EL (cell line): ENCODE measurements at regions not wholly inside any gene's neighbourhood (a gene's known extent, or its start where the extent isn't known, plus 50 kb on each side); places are given as distances from the start of the nearest gene placed in this dataset.
"Not testable (repeated sequence)": the region's sequence is repeated elsewhere in the genome, so short reads cannot be mapped to it uniquely, and the experiment has no call there.

Experiments
- DNase-seq: peaks from one replicate; pipeline ENCODE4 v3.0.0-alpha.2; 2016

GRCh38 chr6:139882234-139882633 is 507.8 kb upstream of the CITED2 start:
- peak; percentile 37 for DNase-seq

DNA sequence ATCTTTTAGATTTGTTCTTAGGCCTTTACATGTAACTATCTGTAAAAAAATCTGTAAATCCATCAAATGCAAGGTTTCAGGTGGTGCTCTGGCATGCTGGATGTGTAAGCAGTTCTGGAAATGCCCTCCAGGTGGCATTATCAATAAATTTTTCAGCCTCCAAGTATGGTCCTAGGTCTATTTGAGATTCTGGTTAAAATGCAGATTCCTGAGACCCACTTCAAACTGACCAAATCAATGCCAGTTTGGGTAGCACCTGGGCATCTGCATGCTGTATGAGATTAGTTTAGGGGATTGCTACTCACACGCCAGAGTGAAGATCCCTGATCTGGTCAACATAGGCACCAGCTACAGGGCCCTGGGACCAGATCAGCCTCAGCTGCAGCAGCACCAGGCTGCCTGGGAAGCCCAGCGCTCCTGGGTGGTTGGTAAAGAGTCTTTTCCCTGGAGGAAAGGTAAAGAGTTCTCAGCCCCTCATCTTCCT is 507.3 kb upstream of the CITED2 start:
- DNase-seq = peak; percentile 62

DNA sequence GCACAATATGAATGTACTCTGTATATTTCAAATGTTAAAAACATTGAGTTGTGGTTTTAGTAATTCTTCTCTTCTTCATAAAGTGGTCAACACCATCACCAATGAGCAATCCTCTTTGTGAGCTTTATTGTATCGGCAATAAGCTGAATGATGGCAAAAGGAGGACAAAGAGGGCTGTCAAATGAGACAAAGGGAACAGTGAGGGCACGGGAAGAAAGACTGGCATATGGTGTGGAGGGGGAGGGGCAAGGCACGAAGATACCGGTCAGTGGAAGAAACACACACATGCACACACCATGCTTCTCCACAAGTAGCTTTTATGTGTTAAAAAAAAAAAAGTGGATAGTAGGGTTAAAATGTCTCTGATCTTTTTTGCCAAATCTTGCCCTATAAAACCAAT is 506.8 kb upstream of the CITED2 start:
- no peak for DNase-seq

GRCh38 chr6:139879823-139880356 is 505.4 kb upstream of the CITED2 start:
- DNase-seq = no peak

DNA sequence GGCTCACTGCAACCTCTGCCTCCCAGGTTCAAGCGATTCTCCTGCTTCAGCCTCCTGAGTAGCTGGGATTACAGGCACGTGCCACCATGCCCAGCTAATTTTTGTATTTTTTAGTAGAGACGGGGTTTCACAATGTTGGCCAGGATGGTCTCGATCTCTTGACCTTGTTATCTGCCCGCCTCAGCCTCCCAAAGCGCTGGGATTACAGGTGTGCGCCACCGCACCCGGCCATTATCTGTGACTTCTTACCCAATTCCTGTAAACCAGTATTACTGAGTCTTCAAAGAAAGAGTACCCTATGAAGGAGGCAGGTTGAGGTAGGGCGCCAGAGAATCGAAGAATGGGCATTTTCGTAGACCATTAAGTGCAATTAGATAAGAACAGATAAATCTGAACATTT is 504.8 kb upstream of the CITED2 start:
- not testable (repeated sequence) for DNase-seq

GRCh38 chr6:139877828-139878405 is 503.5 kb upstream of the CITED2 start:
- DNase-seq = no peak

DNA sequence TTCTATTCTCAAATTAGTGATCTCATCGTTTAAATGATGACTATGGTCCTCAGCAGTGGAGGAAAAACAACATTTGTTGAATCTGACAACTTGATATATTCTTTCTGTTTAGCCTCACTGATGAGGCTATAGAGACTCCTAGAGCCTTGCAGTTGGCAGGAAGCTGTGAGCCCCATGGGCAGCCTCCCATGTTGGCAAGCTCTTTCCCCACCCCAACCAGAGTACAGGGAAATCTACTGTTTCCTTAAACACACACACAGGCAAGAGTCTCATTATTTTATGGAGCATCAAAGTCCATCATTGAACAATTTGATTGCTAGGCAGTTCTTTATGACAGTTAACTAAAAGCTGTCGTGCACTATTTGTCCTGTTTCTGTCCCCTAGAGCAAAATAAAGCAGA is 498.2 kb upstream of the CITED2 start:
- no peak for DNase-seq

GRCh38 chr6:139871803-139872510 is 497.5 kb upstream of the CITED2 start:
- no peak for DNase-seq

- DNase-seq = no peak
Observed at GRCh38 chr6:139871165-139871710, 496.8 kb upstream of the CITED2 start.

DNA sequence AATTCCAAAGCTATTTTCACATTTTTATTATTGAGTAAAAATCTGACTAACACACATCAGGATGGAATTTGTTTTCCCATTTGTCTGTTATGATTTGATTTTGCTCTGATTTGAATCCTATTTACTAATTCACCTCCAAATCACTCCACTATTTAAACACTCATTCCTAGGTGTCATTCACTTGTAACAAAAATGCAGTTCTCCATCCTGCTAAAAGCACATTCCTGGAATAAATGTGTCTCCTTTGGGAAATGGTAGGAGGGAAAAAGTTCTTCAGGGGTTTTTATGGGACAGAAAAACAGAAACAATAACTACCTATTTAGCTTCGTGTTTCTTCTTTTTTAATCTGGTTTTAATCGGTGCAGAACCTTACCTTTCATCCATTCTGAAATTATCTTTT is 494.1 kb upstream of the CITED2 start:
- no peak for DNase-seq

GRCh38 chr6:139863964-139864363 is 489.5 kb upstream of the CITED2 start:
- no peak for DNase-seq

DNA sequence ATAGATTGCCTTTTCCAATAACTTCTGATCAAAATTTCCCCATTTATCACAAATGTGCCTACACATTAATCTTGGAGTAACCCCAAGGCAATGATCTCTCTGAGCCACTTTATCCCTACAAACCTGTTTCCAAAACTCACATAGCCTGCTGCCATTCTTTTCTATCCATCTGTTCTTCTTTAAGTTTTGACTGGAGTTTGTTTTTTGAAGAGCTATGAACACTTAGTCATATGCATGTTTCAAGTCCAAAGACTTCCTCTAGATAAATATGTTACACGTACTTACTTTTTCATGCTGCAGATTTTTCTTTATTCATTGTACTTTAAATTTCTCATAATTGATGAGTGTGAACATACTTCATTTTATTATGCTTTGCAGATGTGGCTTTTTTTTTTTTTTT is 488.9 kb upstream of the CITED2 start:
- DNase-seq = peak; percentile 32

- no peak for DNase-seq
Observed at GRCh38 chr6:139862311-139862710, 487.9 kb upstream of the CITED2 start.

DNA sequence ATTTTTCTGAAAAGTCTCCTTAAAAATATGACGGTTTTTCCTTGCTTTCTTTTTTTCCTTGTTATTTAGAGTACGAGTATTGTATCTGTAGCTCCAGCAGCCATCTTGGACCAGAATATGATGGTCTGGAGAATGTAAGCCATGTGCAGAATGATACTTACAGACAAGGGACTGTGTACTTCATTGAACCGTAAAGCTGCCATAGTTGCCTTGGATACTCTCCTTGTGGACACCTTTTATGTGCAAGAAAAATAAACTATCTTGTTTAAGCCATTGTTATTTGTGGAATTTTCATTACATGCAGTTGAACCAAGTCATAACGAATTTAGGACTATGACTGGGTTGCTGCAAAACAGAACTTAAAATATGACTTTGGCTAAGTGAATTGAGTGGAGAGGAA is 485.8 kb upstream of the CITED2 start:
- no peak for DNase-seq

GRCh38 chr6:139858429-139858828 is 484.0 kb upstream of the CITED2 start:
- no peak for DNase-seq

GRCh38 chr6:139857143-139857542 is 482.7 kb upstream of the CITED2 start:
- no peak for DNase-seq

DNA sequence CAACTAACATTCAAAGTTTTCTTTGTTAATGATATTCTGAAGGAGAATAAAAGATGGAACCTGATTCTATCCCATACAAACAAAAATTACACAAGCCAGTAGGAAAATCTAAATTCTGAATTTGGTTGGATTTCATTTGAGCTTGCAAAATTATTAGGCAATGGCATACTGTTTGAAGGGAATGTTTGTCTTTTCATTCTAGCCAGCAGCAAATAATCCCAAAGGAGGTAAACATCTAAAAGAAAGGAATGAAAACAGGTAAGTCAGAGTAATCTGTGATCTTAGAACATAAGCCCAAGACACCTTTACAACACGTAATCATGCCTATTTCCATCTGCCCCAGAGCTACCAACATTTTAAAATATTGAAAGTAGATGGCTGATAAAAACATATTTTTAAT is 482.1 kb upstream of the CITED2 start:
- DNase-seq = no peak

GRCh38 chr6:139855671-139856311 is 481.3 kb upstream of the CITED2 start:
- peak; percentile 30 for DNase-seq

DNA sequence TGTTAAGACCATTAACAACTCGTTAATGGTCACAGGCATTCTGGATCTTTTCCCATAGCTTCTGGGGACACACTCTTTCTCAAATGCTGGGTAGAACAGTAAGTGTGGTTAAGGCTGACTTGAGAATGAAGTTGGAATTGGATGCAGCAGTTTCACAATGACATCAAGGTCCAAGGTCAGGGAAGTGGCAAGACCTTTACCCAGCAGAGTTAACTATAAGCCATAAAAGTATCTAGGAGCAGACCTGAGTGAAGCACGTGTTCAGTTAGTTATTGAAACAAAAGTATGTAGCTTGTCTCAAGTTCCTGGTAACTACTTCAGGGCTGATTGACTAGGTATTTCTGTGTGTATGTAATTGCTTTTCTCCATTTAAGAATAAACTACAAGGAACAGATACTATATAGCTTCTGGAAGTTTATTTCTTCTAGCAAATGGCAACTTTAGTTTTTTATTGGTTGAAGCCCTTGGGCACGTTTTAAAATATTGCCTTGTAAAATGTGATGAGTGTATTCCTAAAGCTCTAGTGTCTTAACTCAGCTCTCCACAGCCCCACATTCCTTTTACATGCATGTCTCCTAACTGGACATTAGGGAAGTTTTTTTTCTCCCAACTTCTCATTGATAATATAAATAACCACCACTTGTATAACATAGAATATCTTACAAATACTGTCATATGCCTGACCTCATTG is 479.0 kb upstream of the CITED2 start:
- DNase-seq = peak; percentile 87

DNA sequence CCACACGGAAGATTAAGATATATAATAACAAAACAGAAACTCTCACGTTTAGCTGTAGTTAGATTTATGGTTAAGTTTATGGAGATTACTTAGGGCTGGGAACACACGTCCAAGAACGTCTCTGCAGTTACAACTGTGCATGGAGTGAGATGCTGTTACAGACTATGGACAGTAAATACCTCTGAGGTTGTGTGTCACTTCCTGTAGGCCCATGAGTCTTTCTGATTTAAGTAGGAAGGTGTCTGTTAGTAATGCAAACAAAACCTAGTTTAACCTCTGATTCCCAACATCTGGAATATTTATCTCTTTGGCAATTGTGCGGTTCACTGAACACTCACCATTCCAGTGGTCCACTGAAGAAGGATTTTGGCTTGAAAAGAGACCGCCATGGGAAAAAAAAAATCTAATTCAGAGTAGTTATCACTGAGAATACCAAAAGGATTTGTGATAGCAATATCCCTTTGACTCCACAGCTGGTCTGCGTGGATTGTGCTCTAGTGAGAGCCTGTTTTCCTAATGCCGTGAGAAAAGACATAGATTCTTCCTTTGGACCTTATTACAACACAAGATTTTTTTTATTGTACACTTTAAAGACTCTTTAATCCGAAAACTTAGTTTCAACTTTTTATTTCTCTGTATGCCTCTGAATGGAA is 478.2 kb upstream of the CITED2 start:
- DNase-seq = peak; percentile 89

GRCh38 chr6:139852067-139852466 is 477.6 kb upstream of the CITED2 start:
- no peak for DNase-seq

DNA sequence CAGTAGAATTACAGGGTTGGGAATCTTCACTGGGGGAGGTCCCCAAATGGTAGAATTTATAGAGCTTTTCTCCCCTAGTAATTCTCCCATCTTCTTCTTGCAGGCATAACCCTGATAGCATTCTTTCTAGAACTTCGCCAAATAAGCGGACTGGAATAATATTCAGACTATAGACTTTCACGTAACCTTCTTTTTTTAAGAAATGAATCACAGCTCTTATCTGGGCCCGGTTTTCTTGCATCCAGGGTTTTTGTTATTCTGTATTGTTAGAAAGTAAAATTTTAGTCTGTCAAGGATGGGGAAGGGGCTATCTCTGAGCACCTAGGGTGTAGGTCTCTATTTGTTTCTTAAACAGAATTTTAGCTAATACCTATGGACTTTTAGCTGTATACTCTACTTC is 476.8 kb upstream of the CITED2 start:
- no peak for DNase-seq

GRCh38 chr6:139850512-139850911 is 476.1 kb upstream of the CITED2 start:
- no peak for DNase-seq
